Mesodermal cell (in vitro differentiated cells): ENCODE measurements at regions not wholly inside any gene's neighbourhood (a gene's known extent, or its start where the extent isn't known, plus 50 kb on each side); places are given as distances from the start of the nearest gene placed in this dataset.

Experiments used
- H3K27ac ChIP-seq: 2 replicates; pipeline ENCODE4 v1.7.0; 2013; ENCODE audit warnings: mild to moderate bottlenecking, low read depth, low read length, moderate library complexity; ENCODE audit not compliant: severe bottlenecking
- H3K36me3 ChIP-seq: 2 replicates; pipeline ENCODE4 v1.7.1; 2013; ENCODE audit warnings: mild to moderate bottlenecking, low read length, moderate library complexity; ENCODE audit not compliant: control insufficient read depth, insufficient read depth
- H3K4me1 ChIP-seq: one replicate; pipeline ENCODE4 v1.7.1; 2013; ENCODE audit warnings: mild to moderate bottlenecking, low read length; ENCODE audit not compliant: insufficient read depth, control insufficient read depth, poor library complexity, severe bottlenecking
- H3K4me3 ChIP-seq: 2 replicates; pipeline ENCODE4 v1.7.0; 2013; ENCODE audit warnings: low read length, control low read depth, mild to moderate bottlenecking; ENCODE audit not compliant: insufficient read depth, poor library complexity, severe bottlenecking; ENCODE audit errors: extremely low read depth
- H3K9me3 ChIP-seq: 2 replicates; pipeline ENCODE4 v1.7.1; 2013; ENCODE audit warnings: mild to moderate bottlenecking, low read length, moderate library complexity; ENCODE audit not compliant: control insufficient read depth
- WGBS, 2 experiments: methylation state at CpG; one replicate each; pipeline ENCODE4 v1.1.5; 2013; ENCODE audit warnings: missing lambda C conversion rate in 2 of 2; ENCODE audit not compliant: insufficient coverage in 2 of 2; 5-methylcytosine and 5-hydroxymethylcytosine counted together

GRCh38 chr21:27493542-27493941 is 526.7 kb upstream of the ADAMTS5 start:
- Histone ChIP-seq H3K36me3 (no peaks in the 10 kb centered on the region), H3K4me1 (no peaks in the 10 kb centered on the region), H3K27ac (no peak overlapping the region), H3K4me3 (no peak overlapping the region), H3K9me3 (no peaks in the 10 kb centered on the region)

- WGBS, 2 experiments, result 83 to 100% methylated on average over 1 to 2 of the region's 3 CpGs
- H3K4me3 ChIP-seq, result no peak overlapping the region
- H3K4me1 ChIP-seq, result no peaks in the 10 kb centered on the region
- no peaks in the 10 kb centered on the region for H3K36me3 ChIP-seq
- no peaks in the 10 kb centered on the region for H3K9me3 ChIP-seq
- H3K27ac ChIP-seq, result no peak overlapping the region
Measured at GRCh38 chr21:27487676-27488075, 520.8 kb upstream of the ADAMTS5 start.

- H3K9me3 ChIP-seq, result no peaks in the 10 kb centered on the region
- WGBS, 2 experiments, result 100% methylated on average over 2 of the region's 2 CpGs; no CpG with 5 or more reads in 1 of the 2 experiments
- no peaks in the 10 kb centered on the region for H3K4me1 ChIP-seq
Measured at GRCh38 chr21:27480841-27481261, 514.0 kb upstream of the ADAMTS5 start.

GRCh38 chr21:27477296-27477695 is 510.4 kb upstream of the ADAMTS5 start:
- Histone ChIP-seq H3K9me3 (no peaks in the 10 kb centered on the region), H3K4me3 (no peak overlapping the region), H3K36me3 (no peaks in the 10 kb centered on the region), H3K4me1 (no peaks in the 10 kb centered on the region), H3K27ac (no peak overlapping the region)
- WGBS, 2 experiments, result no CpG with 5 or more reads among the region's 2 CpGs

More at GRCh38 chr21:27480841-27481261, 514.0 kb upstream of the ADAMTS5 start:
- Histone ChIP-seq H3K36me3 (no peaks in the 10 kb centered on the region), H3K27ac (no peak overlapping the region), H3K4me3 (no peak overlapping the region)

- Histone ChIP-seq H3K36me3 (no peaks in the 10 kb centered on the region), H3K27ac (no peak overlapping the region), H3K4me1 (no peaks in the 10 kb centered on the region), H3K4me3 (no peak overlapping the region), H3K9me3 (no peaks in the 10 kb centered on the region)
- 57 to 62% methylated on average over 1 of the region's 1 CpG for WGBS, 2 experiments
Measured at GRCh38 chr21:27476696-27477095, 509.8 kb upstream of the ADAMTS5 start.

GRCh38 chr21:27475363-27475955 is 508.6 kb upstream of the ADAMTS5 start:
- WGBS, 2 experiments, result 84 to 85% methylated on average over 2 to 3 of the region's 7 CpGs
- Histone ChIP-seq H3K27ac (no peak overlapping the region), H3K4me1 (no peaks in the 10 kb centered on the region), H3K4me3 (no peak overlapping the region), H3K36me3 (no peaks in the 10 kb centered on the region), H3K9me3 (no peaks in the 10 kb centered on the region)

- 91 to 96% methylated on average over 1 of the region's 2 CpGs for WGBS, 2 experiments
- Histone ChIP-seq H3K36me3 (no peaks in the 10 kb centered on the region), H3K27ac (no peak overlapping the region), H3K4me1 (no peaks in the 10 kb centered on the region), H3K9me3 (no peaks in the 10 kb centered on the region), H3K4me3 (no peak overlapping the region)
Measured at GRCh38 chr21:27467366-27467765, 500.5 kb upstream of the ADAMTS5 start.

- H3K27ac ChIP-seq, result no peak overlapping the region
- WGBS, 2 experiments, result 78 to 81% methylated on average over 1 of the region's 3 CpGs
- H3K4me3 ChIP-seq, result no peak overlapping the region
- no peaks in the 10 kb centered on the region for H3K9me3 ChIP-seq
- no peaks in the 10 kb centered on the region for H3K36me3 ChIP-seq
- no peaks in the 10 kb centered on the region for H3K4me1 ChIP-seq
Measured at GRCh38 chr21:27466140-27466539, 499.3 kb upstream of the ADAMTS5 start.

GRCh38 chr21:27464648-27465047 is 497.8 kb upstream of the ADAMTS5 start:
- Histone ChIP-seq H3K27ac (no peak overlapping the region), H3K4me3 (no peak overlapping the region), H3K9me3 (no peaks in the 10 kb centered on the region), H3K36me3 (no peaks in the 10 kb centered on the region), H3K4me1 (no peaks in the 10 kb centered on the region)
- no CpG with 5 or more reads among the region's 1 CpG for WGBS, 2 experiments

- no peak overlapping the region for H3K27ac ChIP-seq
- H3K4me3 ChIP-seq, result no peak overlapping the region
- H3K9me3 ChIP-seq, result no peaks in the 10 kb centered on the region
- WGBS, 2 experiments, result no CpG with 5 or more reads among the region's 2 CpGs
- no peaks in the 10 kb centered on the region for H3K4me1 ChIP-seq
- no peaks in the 10 kb centered on the region for H3K36me3 ChIP-seq
Measured at GRCh38 chr21:27462726-27463125, 495.8 kb upstream of the ADAMTS5 start.

GRCh38 chr21:27454234-27454633 is 487.3 kb upstream of the ADAMTS5 start:
- Histone ChIP-seq H3K27ac (no peak overlapping the region), H3K4me3 (no peak overlapping the region)
- WGBS, 2 experiments, result no CpG with 5 or more reads among the region's 2 CpGs

More at GRCh38 chr21:27454234-27454633, 487.3 kb upstream of the ADAMTS5 start:
- no peaks in the 10 kb centered on the region for H3K36me3 ChIP-seq
- no peaks in the 10 kb centered on the region for H3K9me3 ChIP-seq
- no peaks in the 10 kb centered on the region for H3K4me1 ChIP-seq
